ENCODE measurements at regions not wholly inside any gene's neighbourhood (a gene's known extent, or its start where the extent isn't known, plus 50 kb on each side); places are given as distances from the start of the nearest gene placed in this dataset.
"Not testable (repeated sequence)": the region's sequence is repeated elsewhere in the genome, so short reads cannot be mapped to it uniquely, and the experiment has no call there.

GRCh38 chr13:54004026-54004699 is 975.5 kb downstream of the OLFM4 start:
- DNase-seq (ENCODE audit: low read depth), result no peak
- no peak overlapping the region for H3K4me3 ChIP-seq (ENCODE audit: low read depth, low read length)
- no peak for TF ChIP-seq CTCF (conservative IDR thresholded peaks at IDR 0.05; ENCODE audit: low read depth, low read length)

- no peak overlapping the region for H3K4me3 ChIP-seq (ENCODE audit: low read depth, low read length)
- DNase-seq (ENCODE audit: low read depth), result no peak
- no peak for TF ChIP-seq CTCF (conservative IDR thresholded peaks at IDR 0.05; ENCODE audit: low read depth, low read length)
Observed at GRCh38 chr13:54016542-54016941, 987.9 kb downstream of the OLFM4 start.

GRCh38 chr13:54018485-54018884 is 989.9 kb downstream of the OLFM4 start:
- H3K4me3 ChIP-seq (ENCODE audit: low read depth, low read length), result no peak overlapping the region

GRCh38 chr13:54029226-54029625 is 1000.6 kb downstream of the OLFM4 start:
- no peak overlapping the region for H3K4me3 ChIP-seq (ENCODE audit: low read depth, low read length)
- TF ChIP-seq CTCF (conservative IDR thresholded peaks at IDR 0.05; ENCODE audit: low read depth, low read length), result no peak
- DNase-seq (ENCODE audit: low read depth), result peak; percentile 98

More at GRCh38 chr13:54018485-54018884, 989.9 kb downstream of the OLFM4 start:
- peak; percentile 16 for DNase-seq (ENCODE audit: low read depth)
- TF ChIP-seq CTCF (conservative IDR thresholded peaks at IDR 0.05; ENCODE audit: low read depth, low read length), result no peak

GRCh38 chr13:54029720-54030119 is 1001.1 kb downstream of the OLFM4 start:
- DNase-seq (ENCODE audit: low read depth), result no peak
- no peak for TF ChIP-seq CTCF (conservative IDR thresholded peaks at IDR 0.05; ENCODE audit: low read depth, low read length)
- no peak overlapping the region for H3K4me3 ChIP-seq (ENCODE audit: low read depth, low read length)

GRCh38 chr13:54033323-54033861 is 1004.8 kb downstream of the OLFM4 start:
- no peak overlapping the region for H3K4me3 ChIP-seq (ENCODE audit: low read depth, low read length)
- no peak for TF ChIP-seq CTCF (conservative IDR thresholded peaks at IDR 0.05; ENCODE audit: low read depth, low read length)
- no peak for DNase-seq (ENCODE audit: low read depth)

GRCh38 chr13:54034047-54034446 is 1005.4 kb downstream of the OLFM4 start:
- no peak for TF ChIP-seq CTCF (conservative IDR thresholded peaks at IDR 0.05; ENCODE audit: low read depth, low read length)
- H3K4me3 ChIP-seq (ENCODE audit: low read depth, low read length), result no peak overlapping the region
- no peak for DNase-seq (ENCODE audit: low read depth)

GRCh38 chr13:54057416-54057815 is 1028.8 kb downstream of the OLFM4 start:
- not testable (repeated sequence) for H3K4me3 ChIP-seq (ENCODE audit: low read depth, low read length); DNase-seq (ENCODE audit: low read depth)

- DNase-seq (ENCODE audit: low read depth); H3K4me3 ChIP-seq (ENCODE audit: low read depth, low read length): not testable (repeated sequence)
Observed at GRCh38 chr13:54069958-54070357, 1041.3 kb downstream of the OLFM4 start.

Data from epithelial cell of proximal tubule (primary cell).